NCI-H526 (cell line): ENCODE measurements at regions not wholly inside any gene's neighbourhood (a gene's known extent, or its start where the extent isn't known, plus 50 kb on each side); places are given as distances from the start of the nearest gene placed in this dataset.

Source experiments
- DNase-seq, 2 experiments: peaks; one replicate each; lab custom pipeline; 2025; lab: John Stamatoyannopoulos, UW

DNA sequence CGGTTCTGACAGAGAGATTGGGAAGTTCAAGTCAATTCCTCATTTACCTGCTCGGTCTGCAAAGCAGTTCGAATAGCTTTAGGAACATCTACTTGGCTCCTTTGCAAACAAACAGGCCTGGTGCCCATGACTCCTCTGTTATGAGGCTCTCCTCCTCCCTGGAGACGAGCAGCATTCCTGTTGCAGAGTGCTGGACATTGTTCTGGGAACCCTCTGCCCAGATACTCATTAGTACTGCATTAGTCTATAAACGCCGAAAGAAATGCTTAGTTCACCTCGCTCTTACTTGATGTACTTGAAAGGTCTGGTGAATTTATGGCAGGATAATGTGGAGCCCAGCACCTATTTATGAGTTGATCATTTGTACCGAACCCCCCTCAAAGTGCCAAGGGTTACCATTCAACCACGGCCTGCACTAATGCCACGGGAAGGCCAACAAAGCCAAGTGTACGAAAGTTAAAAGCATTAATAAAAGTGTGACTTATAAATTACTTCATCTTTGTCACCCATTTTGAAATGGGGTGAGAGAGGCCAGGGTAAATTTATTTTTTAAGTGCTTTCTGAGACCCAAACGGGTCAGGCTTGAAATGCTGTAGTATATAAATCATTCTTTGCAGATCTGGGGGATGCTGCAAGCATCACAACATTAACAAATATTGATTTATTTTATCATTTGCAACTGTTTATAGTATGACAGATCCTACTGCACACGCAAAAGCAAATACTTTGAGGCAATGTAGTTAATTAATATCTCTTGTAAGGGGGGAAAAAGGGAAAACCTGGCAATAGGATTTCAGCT lies 478.9 kb upstream of the PSMD7 start:
- no peak for DNase-seq

DNA sequence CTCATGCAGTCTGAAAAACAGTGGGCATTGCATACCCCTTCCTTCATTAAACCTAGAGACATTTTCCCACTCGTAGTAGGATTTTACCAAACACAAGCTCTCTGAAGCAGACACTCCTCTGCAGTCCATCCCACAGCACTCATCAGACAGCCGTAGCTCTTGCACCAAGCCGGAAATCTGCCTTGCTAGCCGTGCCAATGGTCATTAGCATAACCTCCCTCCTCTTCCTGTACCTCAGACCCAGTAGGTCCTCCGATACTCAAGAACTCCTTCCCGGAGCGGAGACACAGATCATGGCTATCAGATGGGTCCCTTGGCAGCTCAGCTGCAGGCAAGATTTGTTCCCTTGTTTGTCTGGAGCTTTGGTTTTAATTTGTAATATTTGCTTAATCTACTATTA lies 483.1 kb upstream of the PSMD7 start:
- DNase-seq: no peak

DNA sequence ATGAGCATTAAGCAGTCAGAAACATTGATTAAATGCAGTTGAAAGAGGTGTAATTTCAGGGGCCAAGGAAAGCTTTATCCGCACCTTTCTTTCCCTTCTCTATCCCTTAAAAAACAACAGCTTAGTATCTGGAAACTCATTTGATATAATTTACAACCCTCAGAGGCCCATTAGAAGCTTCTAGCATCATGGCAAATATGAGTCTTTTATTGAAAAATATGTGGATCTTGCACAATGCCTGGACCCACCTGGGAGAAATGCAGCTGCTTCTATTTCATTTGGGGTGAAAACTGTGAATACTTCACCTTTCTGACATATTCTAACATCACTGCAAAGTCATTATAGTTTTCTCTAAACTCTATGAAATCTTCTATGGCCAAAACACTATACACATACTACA lies 492.2 kb upstream of the PSMD7 start:
- no peak for DNase-seq

DNA sequence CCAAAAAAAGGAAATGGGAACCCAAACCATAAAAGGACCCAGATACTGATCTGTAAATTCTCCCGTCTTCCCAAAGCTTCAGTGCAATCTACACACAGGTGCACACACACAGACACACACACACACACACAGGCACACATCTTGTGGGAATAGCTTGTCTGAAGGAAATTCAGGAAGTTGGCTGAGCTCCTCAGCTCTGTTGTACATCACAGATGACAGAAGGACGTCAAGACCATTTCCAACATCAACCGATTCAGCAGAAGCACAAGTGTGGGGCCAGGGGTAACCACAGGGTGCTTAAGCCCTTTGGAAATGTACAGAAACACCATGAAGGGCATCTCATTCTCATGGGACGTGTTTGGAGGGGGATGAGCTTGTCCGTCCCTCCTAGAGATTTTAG lies 498.1 kb upstream of the PSMD7 start:
- no peak for DNase-seq

DNA sequence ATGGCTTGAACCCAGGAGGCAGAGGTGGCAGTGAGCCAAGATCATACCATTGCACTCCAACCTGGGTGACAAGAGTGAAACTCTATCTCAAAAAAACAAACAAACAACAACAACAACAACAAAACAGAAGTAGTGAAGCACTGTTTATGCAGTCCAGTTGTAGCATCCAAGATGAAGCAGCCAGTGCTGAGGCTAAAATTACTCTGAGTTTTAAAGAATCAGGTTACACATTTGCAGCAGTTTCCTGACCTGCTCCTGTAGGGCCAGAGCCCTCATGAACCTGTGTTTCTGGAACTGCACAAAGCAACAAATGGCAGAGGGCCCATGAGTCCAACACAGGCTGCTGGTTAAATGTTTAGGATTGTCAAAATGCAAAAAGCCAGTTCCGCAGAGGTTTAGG lies 499.5 kb upstream of the PSMD7 start:
- DNase-seq: no peak

DNA sequence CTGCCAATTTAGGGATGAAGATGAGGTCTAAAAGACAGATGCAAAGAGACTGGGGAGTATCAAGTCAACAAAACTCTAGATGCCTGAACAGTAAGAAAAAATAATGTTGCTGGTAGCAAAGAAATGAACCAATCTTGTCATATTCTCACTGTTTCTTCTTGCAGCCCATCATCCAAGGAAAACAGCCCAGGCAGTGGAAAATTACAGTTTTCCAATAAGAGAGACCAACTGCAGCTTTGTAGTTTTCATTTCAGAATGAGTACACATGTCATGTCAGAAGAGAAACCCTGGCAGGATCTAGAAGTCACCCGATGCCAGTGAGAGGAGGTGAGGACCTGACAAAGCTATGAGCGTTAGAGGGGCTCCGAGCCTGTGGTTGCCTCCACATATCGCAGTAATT lies 500.4 kb upstream of the PSMD7 start:
- no peak for DNase-seq

DNA sequence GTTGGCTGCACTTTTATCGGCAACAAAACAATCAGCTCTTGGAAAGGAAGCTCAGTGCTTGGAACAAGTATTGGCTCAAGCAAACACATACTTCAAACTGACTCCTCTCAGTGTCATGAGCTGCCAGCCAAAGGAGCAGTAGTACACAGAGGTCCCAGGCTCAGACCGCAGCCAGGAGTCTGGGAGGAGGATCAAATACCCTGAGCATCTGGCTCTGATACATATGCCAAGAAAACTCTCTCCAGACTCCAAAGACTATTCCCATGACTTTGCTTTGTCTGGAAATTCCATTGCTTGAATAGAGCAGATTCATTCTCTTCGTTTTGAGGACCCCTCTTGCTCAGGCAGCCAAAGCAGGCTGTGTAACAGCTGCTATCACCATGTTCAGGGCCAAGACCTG lies 501.6 kb upstream of the PSMD7 start:
- DNase-seq: no peak

DNA sequence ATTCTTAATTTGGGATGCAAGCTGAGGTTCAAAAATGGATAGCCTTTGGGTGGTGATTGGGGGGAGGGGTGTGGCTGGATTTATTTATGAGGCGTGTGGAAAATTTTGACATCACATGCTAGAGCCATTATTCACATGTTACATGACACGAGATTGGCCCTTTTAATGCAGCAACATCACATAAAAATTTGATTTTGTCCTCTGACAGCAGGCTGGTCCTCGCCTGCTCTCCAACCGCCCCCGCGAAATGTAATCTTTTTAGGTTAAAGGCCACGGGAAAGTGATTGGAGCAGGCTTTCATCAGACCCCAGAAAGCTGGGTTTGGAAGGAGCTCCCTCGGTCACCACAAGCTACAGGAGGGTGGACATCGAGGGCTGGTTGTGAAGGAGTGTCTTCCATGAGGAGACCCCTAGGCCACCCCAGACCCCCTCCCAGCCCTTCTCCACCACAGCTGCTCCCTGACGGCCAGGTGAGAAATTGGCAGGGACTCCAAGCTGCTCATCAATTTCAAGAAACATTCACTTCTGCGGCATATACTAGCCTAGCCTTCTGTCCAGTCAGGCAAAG lies 502.7 kb upstream of the PSMD7 start:
- no peak for DNase-seq

DNA sequence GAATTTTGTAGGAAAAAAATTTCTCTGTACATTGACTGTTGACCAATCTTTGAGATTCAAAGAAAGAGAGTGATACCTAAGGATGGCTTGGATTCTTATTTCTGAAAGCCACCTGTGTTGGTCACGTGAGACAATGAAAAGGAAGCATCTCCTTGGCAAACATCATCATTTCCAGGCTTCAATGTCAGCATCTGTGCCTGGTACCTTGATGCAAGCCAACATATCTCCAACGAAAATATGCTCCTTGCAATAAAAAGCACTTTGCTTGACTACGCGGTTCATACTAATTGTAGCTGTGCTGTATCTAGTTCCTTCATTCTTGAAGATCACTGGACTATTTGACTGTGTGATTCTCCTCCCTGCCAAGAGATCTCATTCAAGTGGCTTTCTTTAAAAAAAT lies 503.4 kb upstream of the PSMD7 start:
- DNase-seq: no peak

DNA sequence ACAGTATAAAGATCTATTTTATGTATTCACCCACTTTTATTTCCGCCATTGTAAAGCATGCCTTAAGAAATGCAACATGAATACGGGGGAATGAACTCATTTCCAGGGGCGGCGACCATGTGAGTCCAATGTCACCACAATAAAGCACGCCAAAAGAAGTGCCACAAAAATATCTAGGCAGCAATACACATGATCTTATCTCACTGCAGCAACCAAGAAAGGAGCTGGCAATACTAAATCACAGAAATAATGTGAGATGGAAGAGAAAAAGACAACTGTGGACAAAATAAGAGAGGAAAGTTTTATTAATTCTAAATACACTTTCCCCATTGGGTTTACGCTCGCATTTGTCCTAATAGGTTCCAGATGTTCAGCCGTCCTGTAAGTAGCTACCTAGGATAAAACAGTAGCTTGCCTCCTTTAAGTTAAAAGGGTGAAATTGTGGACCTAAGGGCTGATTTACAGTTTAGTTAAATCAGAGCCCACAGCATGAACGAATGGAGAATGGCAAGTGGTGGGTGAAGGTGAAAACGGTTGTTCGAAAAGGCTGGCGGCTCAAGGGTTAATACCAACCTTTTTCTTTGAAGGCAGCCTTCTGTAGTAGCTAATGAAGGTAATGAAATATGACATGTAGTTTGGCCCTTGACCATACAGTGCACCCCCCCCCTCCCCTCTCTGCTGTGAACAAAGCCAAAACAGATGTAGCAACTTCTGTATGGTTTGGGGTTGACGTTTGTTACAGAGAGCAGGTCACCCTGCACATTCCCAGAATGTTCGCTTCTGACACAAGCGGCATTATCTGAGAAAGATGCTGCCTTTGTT lies 504.2 kb upstream of the PSMD7 start:
- no peak for DNase-seq

DNA sequence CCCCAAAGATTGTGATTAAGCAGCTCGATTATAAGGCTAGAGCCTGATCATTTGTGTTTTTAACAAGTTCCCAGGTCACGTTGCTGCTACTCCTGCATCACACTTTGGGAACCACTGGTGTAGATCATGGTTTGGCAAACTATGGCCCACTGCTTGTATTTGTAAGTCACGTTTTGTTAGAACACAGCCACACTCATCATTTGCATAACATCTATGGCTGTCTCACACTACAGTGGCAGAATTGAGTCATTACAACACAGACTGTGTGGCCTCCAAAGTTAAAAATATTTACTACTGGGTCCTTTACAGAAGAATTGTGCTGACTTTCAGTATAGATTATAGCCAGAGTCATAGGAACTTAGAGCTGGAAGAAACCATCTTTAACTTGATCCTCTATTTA lies 515.3 kb upstream of the PSMD7 start:
- no peak for DNase-seq

DNA sequence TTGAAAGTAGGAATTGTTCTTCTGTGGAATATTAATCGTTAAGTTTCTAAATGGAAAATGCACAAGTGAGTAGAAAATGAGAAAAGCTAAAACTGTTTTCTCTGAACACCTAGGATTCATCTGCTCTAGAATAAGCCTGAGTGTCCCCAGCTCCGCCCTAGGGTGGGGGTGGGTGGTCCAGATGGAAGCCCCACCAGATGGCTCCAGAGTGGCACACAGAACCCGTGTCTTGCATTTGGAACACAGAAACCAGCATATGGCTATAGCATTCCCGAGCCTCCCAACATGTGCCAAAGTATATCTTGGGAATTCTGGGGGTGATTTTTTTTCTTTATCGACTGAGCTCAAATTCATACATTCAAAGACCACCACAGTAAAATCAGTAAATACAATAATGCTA lies 517.7 kb upstream of the PSMD7 start:
- DNase-seq: no peak

DNA sequence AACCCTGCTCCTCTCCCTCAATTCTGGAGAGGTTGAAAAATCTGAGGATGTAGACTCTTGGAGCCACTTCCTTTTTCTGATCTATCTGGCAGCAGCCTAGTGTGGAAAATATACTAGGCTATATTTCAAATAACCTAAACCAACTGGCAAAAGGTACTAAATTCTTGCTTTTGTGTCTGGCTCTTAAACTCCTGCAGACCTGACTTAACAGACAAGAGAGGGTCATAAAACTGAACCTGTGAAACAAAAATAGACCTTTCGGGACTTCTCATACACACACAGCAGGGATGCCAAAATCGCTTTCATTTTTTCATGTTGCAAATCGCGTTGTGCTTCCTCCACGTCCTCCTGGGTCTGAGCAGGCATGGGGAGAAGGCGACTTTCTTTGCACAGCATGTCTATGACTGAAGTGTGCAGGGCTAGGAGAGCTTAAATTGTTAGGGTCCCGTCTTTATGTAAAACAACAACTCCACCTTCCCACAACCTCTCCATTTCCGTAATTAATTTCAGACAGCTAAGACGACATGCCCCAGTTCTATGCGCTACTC lies 520.7 kb upstream of the PSMD7 start:
- no peak for DNase-seq

DNA sequence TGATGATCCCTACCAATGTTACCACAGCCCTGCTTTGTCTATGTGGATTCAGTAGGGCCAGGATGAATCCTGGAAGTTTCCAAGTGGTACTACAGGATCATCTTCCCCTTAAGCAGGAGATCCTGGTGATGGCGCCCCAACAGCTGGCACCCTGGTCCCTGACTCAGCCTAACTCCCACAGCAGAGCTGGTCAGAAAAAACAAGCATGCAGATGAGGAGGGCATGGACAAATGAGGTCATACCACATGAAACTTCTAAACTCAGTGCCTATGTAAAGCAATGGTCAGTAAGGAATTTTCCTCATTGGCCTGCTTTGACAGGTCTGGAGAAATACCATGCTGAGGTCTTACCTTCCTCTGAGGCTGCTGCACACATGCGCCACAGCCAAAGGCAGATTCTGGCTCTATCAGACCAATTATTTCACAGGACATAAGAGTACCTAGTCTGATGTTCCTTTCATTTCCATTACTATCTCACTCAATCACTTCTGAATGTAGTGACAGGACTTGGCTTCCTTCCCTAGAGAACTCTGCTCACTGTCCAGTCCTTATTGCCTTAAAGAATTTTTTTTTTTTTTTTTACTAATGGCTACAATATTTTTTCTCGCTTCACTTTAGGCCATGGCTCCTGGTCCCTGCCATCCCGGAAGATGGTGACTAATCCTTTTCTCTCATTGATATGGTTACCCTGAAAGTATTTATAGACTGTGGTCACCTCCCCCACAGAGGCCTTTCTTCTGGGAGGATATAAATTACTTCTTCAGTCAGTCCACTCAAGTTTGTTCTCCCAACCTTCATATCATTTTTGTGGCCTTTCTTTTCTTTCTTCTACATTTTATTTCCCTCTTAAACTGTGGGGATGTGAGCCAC lies 525.2 kb upstream of the PSMD7 start:
- DNase-seq: no peak

DNA sequence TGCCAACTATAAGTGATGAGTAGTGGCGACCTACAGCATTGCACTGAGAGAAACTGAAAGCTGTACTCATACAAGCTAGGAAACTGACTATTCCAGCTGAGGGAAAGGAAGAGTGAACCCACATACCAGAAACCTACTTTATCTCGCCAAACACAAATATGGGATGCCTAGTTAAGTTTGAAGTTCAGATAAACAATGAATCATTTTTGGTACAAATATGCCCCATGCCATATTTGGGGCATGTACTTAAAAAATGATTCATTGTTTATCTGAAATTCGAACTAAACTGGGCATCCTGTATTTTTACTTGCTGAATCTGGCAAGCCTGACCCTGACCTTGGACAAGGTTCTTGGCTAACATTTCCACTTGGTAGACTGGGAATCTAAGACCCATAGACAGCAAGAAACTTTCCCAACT lies 527.8 kb upstream of the PSMD7 start:
- no peak for DNase-seq

DNA sequence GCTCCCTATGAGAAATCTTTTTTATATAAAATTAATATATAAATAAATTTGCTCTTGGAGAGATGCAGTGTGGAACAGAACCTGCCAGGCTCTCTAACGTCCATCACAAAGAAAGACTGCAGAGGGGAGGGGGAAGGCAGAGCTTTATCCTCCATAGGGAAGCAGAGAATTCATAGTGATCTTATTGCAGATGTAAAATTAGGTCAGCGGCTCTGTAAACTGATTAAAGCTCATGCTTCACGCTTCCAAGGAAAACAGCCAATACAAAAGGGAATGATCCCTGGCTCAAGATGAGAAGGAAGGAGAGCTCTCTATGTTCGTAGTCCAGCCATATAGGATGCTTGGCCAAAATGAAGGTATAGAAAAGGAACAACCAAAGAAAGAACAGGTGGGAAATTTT lies 532.3 kb upstream of the PSMD7 start:
- DNase-seq: no peak

DNA sequence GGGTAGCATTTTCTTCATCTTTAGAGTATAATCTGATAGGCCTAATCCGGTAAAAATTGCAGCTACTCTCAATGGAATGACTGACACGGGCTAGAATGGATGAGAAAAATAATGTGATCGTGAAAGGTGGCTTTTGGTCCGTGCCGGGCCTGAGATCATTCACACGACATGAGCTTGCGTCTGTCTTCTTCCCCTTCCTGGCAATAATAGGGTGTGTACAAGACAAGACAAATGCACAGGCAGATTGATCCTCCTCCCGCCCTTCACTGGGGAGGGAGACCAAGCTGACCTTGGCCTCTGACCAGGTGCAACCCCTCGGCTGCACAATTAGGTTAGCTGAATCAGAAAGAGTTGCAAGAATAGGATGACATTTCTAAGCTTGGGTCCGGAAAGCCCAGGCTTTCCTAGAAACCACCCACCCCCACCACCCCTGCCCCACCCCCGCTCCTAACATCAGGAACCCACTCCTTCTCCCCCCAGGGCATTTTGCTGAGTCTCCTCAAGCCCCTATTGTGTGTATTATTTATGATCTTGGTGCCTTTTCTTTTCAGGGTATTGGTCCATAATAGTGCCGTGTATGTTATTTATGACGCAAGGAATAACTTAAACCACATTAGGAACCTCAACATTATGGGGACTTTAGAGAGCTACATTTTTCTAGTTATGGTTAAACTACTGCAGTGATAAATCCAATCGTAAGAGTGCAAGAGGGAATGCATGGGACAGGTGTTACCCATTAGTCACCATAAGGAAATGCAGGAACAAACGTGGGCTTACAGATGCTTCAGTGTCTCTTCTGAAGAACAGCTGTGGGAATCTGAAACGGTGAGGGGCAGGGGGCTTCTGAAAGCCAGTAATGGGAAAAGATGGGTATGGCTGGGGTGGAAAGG lies 540.1 kb upstream of the PSMD7 start:
- no peak for DNase-seq

DNA sequence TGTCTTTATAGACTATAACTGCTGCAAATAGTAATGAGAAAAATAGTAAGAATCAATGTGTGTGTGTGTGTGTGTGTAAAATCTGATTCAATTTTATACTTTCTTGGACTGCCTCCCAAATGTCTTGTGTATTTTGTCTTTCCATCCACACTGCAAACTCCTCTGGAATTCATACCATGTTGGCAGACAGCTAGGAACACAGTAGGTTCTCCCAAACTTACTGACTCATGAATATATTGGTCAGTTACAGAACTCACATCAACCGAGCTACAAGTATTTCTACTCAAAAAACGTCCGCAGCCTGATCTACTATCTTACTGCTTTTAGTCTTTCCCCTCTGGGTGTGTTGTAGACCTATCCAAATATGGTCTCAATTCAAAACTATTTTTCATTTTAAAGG lies 542.7 kb upstream of the PSMD7 start:
- no peak for DNase-seq

DNA sequence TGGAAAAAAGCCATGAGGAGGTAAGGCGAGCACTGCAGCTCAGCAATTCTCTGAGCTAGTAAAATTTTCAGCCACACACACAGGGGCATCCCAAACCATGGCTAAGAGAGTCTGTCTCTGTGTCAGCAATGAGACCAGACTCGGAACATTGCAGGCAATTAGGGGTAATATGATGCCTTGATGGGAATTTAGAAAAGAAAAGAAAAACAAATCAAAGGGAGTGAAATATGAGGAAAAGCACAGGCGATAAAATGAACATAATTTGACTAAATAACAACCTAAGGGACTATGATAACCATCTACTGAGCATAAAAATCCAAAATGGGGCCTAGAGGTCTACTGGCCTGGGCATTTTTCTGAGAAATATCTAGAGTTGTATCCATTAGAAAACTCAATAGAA lies 546.0 kb upstream of the PSMD7 start:
- DNase-seq: no peak

DNA sequence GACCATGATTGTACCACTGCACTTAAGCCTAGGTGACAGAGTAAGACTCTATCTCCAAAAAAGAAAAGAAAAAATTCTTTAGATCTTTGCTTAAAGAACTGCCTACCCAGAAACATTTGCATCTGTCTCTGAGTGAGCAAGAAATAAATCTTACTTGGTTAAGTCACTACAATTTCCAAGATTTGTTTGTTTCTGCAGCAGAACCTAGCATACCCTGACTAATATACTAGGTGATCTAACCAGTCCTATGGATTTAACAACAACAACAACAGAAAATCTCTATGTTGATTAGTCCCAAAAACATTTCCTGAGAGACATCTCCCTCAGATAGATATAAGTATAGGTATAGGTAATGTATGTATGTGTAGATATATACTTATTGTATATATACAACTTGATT lies 549.3 kb upstream of the PSMD7 start:
- DNase-seq: no peak

DNA sequence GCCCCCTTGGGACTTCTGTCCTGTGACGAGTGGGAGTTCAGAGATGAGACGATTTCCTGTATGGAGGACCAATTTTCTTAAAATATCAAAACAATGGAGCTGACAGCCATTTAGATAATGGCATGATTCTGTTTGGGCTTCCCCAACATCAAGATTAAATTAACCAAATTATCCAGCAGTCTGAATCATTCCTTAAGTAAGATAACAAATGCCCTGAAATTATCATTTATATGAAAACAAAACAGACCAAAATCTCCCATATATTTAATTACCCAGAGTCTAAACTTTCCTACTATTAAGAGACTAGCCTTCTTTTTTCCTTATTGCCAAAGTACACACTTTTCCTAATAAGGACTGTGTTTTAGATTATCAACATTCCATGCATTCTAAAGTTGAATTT lies 550.1 kb upstream of the PSMD7 start:
- no peak for DNase-seq
